NT2/D1 (cell line): ENCODE measurements at regions not wholly inside any gene's neighbourhood (a gene's known extent, or its start where the extent isn't known, plus 50 kb on each side); places are given as distances from the start of the nearest gene placed in this dataset.

Source experiments
- SUZ12 ChIP-seq: IDR thresholded peaks from 2 replicates; pipeline ENCODE4 v1.6.1; 2011; ENCODE audit not compliant: insufficient read length, insufficient read depth; ENCODE audit errors: extremely low read depth
- ZNF274 ChIP-seq: IDR thresholded peaks from 2 replicates; pipeline ENCODE4 v1.6.1; 2011; ENCODE audit warnings: mild to moderate bottlenecking, low read depth, low read length

- TF ChIP-seq ZNF274 (no peak), SUZ12 (no peak)
Observed at GRCh38 chr3:68336042-68336441, 596.3 kb downstream of the TAFA4 start.
